OCI-LY1 (cell line): ENCODE measurements at regions not wholly inside any gene's neighbourhood (a gene's known extent, or its start where the extent isn't known, plus 50 kb on each side); places are given as distances from the start of the nearest gene placed in this dataset.

Experiments used
- H2AFZ ChIP-seq: fragments of 200-600 bp; sonication (generic), shearing (Covaris generic); 2 replicates; pipeline ENCODE4 v1.6.0; 2014; ENCODE audit warnings: antibody characterized with exemption, mild to moderate bottlenecking, low read length
- H3F3A ChIP-seq: fragments of 200-600 bp; sonication (generic), shearing (Covaris generic); 2 replicates; pipeline ENCODE4 v1.6.0; 2014; ENCODE audit warnings: mild to moderate bottlenecking, antibody characterized with exemption, low read length, moderate library complexity; ENCODE audit not compliant: insufficient read depth
- H3K27ac ChIP-seq: fragments of 200-600 bp; sonication (generic); 2 replicates; pipeline ENCODE4 v1.5.1; 2014; ENCODE audit warnings: low read length, mixed run types, mild to moderate bottlenecking, low read depth; ENCODE audit not compliant: poor library complexity, severe bottlenecking
- H3K27me3 ChIP-seq: fragments of 200-600 bp; sonication (generic); 2 replicates; pipeline ENCODE4 v1.6.0; 2014; ENCODE audit warnings: antibody characterized with exemption, mild to moderate bottlenecking, low read length, moderate library complexity; ENCODE audit not compliant: insufficient read depth
- H3K36me3 ChIP-seq: fragments of 200-600 bp; sonication (generic); 2 replicates; pipeline ENCODE4 v1.6.1; 2014; ENCODE audit warnings: mild to moderate bottlenecking, antibody characterized with exemption, low read length, moderate library complexity, mixed read lengths; ENCODE audit not compliant: insufficient read depth
- H3K4me1 ChIP-seq: fragments of 200-600 bp; sonication (generic); 2 replicates; pipeline ENCODE4 v1.5.1; 2014; ENCODE audit warnings: mild to moderate bottlenecking, low read length, moderate library complexity; ENCODE audit not compliant: insufficient read depth, severe bottlenecking
- H3K4me2 ChIP-seq: fragments of 200-600 bp; sonication (generic), shearing (Covaris generic); 2 replicates; pipeline ENCODE4 v1.6.1; 2014; ENCODE audit warnings: low read length
- H3K4me3 ChIP-seq: fragments of 200-600 bp; sonication (generic); 2 replicates; pipeline ENCODE4 v1.5.1; 2014; ENCODE audit warnings: low read length, low read depth, mild to moderate bottlenecking, mixed read lengths; ENCODE audit not compliant: poor library complexity, severe bottlenecking
- H3K79me2 ChIP-seq: fragments of 200-600 bp; shearing (Covaris generic); 2 replicates; pipeline ENCODE4 v1.6.1; 2016; ENCODE audit warnings: mixed run types, low read length, mixed read lengths; ENCODE audit not compliant: insufficient read depth
- H3K9ac ChIP-seq: fragments of 200-600 bp; sonication (generic), shearing (Covaris generic); 2 replicates; pipeline ENCODE4 v1.6.1; 2014; ENCODE audit warnings: mild to moderate bottlenecking, low read length, mixed read lengths
- H3K9me2 ChIP-seq: fragments of 200-600 bp; sonication (generic), shearing (Covaris generic); 2 replicates; pipeline ENCODE4 v1.6.1; 2014; ENCODE audit warnings: low read depth, mild to moderate bottlenecking, low read length, mixed read lengths
- H3K9me3 ChIP-seq: fragments of 200-600 bp; shearing (Covaris generic); 2 replicates; pipeline ENCODE4 v1.6.1; 2014; ENCODE audit warnings: low read length, mixed read lengths
- H4K20me1 ChIP-seq: fragments of 200-600 bp; sonication (generic), shearing (Covaris generic); 2 replicates; pipeline ENCODE4 v1.6.0; 2016; ENCODE audit warnings: mild to moderate bottlenecking, low read length; ENCODE audit not compliant: insufficient read depth
- CTCF ChIP-seq: fragments of 200-600 bp; sonication (generic), shearing (Covaris generic); IDR thresholded peaks from 2 replicates; pipeline ENCODE4 v1.5.1; 2017; ENCODE audit warnings: mild to moderate bottlenecking, antibody characterized with exemption, low read length, moderate library complexity, mixed read lengths
- EZH2 ChIP-seq: fragments of 200-600 bp; sonication (generic), shearing (Covaris generic); IDR thresholded peaks from 2 replicates; pipeline ENCODE4 v1.8.0; 2017; ENCODE audit warnings: borderline replicate concordance, mixed run types, mild to moderate bottlenecking, antibody characterized with exemption, low read length, moderate library complexity, mixed read lengths

- H3K4me2 ChIP-seq, result no peak overlapping the region
- no peaks in the 10 kb centered on the region for H3F3A ChIP-seq
These were observed 303.5 kb downstream of the FOXL1 start for GRCh38 chr16:86881861-86882273.

DNA sequence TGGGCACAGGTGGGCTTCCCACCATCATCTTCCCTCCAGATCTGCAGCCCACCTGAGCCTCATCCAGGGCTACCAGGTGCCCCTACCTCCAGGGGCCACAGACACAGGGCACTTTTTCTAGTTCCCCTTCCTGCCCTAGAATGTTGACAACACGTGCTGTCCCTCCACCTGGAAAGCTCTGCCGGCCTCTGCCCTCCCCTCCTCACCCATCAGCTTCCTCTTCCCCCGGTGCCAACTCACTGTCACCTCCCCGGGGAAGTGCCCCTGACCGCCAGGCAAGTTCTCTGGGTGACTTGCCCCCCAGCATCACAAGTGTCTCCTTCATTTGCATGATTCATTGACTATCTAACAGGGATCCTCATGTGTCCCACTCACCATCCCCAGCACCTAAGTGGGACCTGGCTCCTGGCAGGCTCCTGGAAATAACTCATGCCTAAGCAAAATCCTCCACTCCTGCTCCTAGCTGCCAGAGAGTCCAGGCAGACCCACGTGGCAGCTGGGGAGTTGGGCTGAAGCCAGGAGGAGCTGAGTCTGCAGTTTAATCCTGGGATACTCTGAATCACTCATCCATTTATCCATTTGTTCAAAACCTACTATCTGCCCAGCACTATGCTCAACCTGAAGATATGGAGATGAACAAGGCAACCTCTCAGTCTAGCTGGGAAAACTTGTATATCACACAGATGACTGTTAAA is 304.4 kb downstream of the FOXL1 start:
- Histone ChIP-seq H3F3A (no peaks in the 10 kb centered on the region), H3K9me2 (no peaks in the 10 kb centered on the region), H4K20me1 (no peaks in the 10 kb centered on the region), H3K27ac (no peak overlapping the region), H3K27me3 (no peaks in the 10 kb centered on the region), H3K4me2 (no peak overlapping the region), H3K79me2 (no peaks in the 10 kb centered on the region), H3K36me3 (no peaks in the 10 kb centered on the region), H3K4me3 (no peak overlapping the region), H3K9ac (no peak overlapping the region), H3K9me3 (no peaks in the 10 kb centered on the region), H2AFZ (no peak overlapping the region), H3K4me1 (no peaks in the 10 kb centered on the region)
- TF ChIP-seq EZH2 (no peak), CTCF (no peak)

More at GRCh38 chr16:86881861-86882273, 303.5 kb downstream of the FOXL1 start:
- H2AFZ ChIP-seq, result no peak overlapping the region
- H3K4me1 ChIP-seq, result no peaks in the 10 kb centered on the region
- no peak overlapping the region for H3K4me3 ChIP-seq
- no peaks in the 10 kb centered on the region for H3K36me3 ChIP-seq
- H3K9me3 ChIP-seq, result no peaks in the 10 kb centered on the region
- no peak overlapping the region for H3K9ac ChIP-seq
- no peaks in the 10 kb centered on the region for H3K27me3 ChIP-seq
- no peak for TF ChIP-seq EZH2
- TF ChIP-seq CTCF, result no peak
- no peak overlapping the region for H3K27ac ChIP-seq
- H3K79me2 ChIP-seq, result no peaks in the 10 kb centered on the region
- no peaks in the 10 kb centered on the region for H3K9me2 ChIP-seq
- no peaks in the 10 kb centered on the region for H4K20me1 ChIP-seq

DNA sequence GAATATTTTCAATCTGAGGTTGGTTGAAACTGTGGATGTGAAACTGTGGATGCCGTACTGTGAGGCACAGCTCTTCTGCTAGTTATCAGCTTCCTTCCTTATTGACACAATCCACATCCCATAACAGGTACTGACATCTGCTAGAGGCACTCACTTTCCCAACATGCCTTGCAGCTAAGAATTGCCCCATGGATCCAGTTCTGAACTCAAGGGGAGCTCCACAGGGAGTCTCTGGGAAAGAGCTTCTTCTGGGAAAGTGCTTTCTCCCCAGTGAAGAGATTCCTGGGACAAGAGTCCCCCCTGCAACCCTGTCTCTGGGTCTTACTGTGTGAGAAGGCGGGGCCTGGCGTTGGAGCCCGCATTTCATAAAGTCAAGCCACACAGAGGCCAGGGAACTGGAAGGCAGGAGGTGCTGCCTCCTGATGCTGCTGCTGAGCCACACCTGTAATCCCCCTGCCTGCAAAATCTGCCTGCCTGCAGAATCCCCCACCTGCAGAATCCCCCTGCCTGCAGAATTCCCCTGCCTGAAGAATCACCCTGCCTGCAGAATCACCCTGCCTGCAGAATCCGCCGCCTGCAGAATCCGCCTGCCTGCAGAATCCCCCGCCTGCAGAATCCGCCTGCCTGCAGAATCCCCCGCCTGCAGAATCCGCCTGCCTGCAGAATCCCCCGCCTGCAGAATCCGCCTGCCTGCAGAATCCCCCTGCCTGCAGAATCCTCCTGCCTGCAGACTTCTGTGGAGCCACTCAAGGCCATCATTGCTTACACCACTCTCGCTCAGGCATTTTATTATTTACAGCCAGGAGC is 305.4 kb downstream of the FOXL1 start:
- Histone ChIP-seq H3K4me2 (no peak overlapping the region), H3K79me2 (no peaks in the 10 kb centered on the region), H3K27ac (no peak overlapping the region), H2AFZ (no peak overlapping the region), H3K36me3 (no peaks in the 10 kb centered on the region), H3K9me3 (no peaks in the 10 kb centered on the region), H3K4me3 (no peak overlapping the region), H3K27me3 (no peaks in the 10 kb centered on the region), H3F3A (no peaks in the 10 kb centered on the region), H3K9ac (no peak overlapping the region), H3K9me2 (no peaks in the 10 kb centered on the region), H3K4me1 (no peaks in the 10 kb centered on the region), H4K20me1 (no peaks in the 10 kb centered on the region)
- no peak for TF ChIP-seq CTCF
- TF ChIP-seq EZH2, result no peak
